HG02763 (cell line): ENCODE measurements at regions not wholly inside any gene's neighbourhood (a gene's known extent, or its start where the extent isn't known, plus 50 kb on each side); places are given as distances from the start of the nearest gene placed in this dataset.

Experiments used
- ATAC-seq: cut with Tn5 transposase; IDR thresholded peaks from one replicate; pipeline ENCODE4 v1.9.1; 2021; ENCODE audit warnings: mild to moderate bottlenecking, moderate library complexity; ENCODE audit not compliant: unreplicated experiment

DNA sequence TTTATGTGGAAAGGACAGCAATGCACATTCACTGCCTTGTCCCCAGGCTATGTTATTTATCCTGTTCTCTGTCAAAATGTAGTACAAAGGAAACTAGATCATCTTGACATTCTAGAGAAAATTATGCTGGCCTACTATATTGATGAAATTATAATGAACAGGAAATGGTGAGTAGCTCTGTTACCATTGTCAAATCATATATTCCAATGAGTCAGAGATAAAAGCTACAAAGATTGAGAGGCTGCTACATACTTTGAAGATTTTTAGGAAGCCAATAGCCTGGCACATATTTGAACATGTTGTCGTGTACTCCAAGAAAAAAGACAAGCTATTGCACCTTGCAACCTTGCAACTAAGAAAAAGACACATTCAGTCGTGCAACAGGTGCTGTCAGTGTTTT is 52.7 kb upstream of the TET2 start:
- no peak for ATAC-seq
